Stomach smooth muscle (tissue), 2 donors: ENCODE measurements at regions not wholly inside any gene's neighbourhood (a gene's known extent, or its start where the extent isn't known, plus 50 kb on each side); places are given as distances from the start of the nearest gene placed in this dataset.

Source experiments
- H3K27ac ChIP-seq: one replicate; pipeline ENCODE4 v1.7.0; 2013; ENCODE audit warnings: mild to moderate bottlenecking, low read length, inconsistent platforms
- H3K27me3 ChIP-seq, 2 donors: one replicate each; pipeline ENCODE4 v1.7.0; 2013; ENCODE audit warnings: low read length in 2 of 2; ENCODE audit not compliant: insufficient read depth in 2 of 2, control insufficient read depth in 1 of 2
- H3K36me3 ChIP-seq, 2 donors: one replicate each; pipeline ENCODE4 v1.7.0; 2013; ENCODE audit warnings: low read length in 2 of 2; ENCODE audit not compliant: control insufficient read depth in 2 of 2, insufficient read depth in 2 of 2
- H3K4me1 ChIP-seq: one replicate; pipeline ENCODE4 v1.7.0; 2013; ENCODE audit warnings: low read length; ENCODE audit not compliant: control insufficient read depth, insufficient read depth
- H3K4me3 ChIP-seq, 2 donors: one replicate each; pipeline ENCODE4 v1.7.0; 2013; ENCODE audit warnings: low read length in 2 of 2
- H3K9ac ChIP-seq, 2 donors: one replicate each; pipeline ENCODE4 v1.7.0; 2013; ENCODE audit warnings: low read length in 2 of 2, mild to moderate bottlenecking in 1 of 2
- H3K9me3 ChIP-seq, 2 donors: one replicate each; pipeline ENCODE4 v1.7.0; 2013; ENCODE audit warnings: low read length in 2 of 2; ENCODE audit not compliant: control insufficient read depth in 2 of 2
- donor health status: healthy.
- donor health status: Pancreatic carcinoma.

- Histone ChIP-seq H3K27me3 (no peaks in the 10 kb centered on the region), H3K9ac (no peak overlapping the region), H3K9me3 (peaks cover 8 to 9% of the 10 kb centered on the region in 2 donors), H3K4me1 (no peaks in the 10 kb centered on the region), H3K27ac (no peak overlapping the region), H3K4me3 (no peak overlapping the region), H3K36me3 (no peaks in the 10 kb centered on the region)
Observed at GRCh38 chr14:96979611-96980074, 182.5 kb downstream of the VRK1 start.

- no peaks in the 10 kb centered on the region for H3K4me1 ChIP-seq
Observed at GRCh38 chr14:96980835-96981234, 183.7 kb downstream of the VRK1 start.

GRCh38 chr14:96986256-96987085, 189.3 kb downstream of the VRK1 start:
- Histone ChIP-seq H3K27me3 (no peaks in the 10 kb centered on the region), H3K36me3 (no peaks in the 10 kb centered on the region), H3K27ac (no peak overlapping the region), H3K4me1 (no peaks in the 10 kb centered on the region), H3K9me3 (peaks cover 3 to 8% of the 10 kb centered on the region in 2 donors), H3K9ac (no peak overlapping the region), H3K4me3 (no peak overlapping the region)

More at GRCh38 chr14:96980835-96981234, 183.7 kb downstream of the VRK1 start:
- no peaks in the 10 kb centered on the region for H3K36me3 ChIP-seq
- peaks cover 3 to 12% of the 10 kb centered on the region in 2 donors for H3K9me3 ChIP-seq
- H3K9ac ChIP-seq: no peak overlapping the region
- no peak overlapping the region for H3K27ac ChIP-seq
- no peaks in the 10 kb centered on the region for H3K27me3 ChIP-seq
- H3K4me3 ChIP-seq: no peak overlapping the region

GRCh38 chr14:96987086-96987474, 189.9 kb downstream of the VRK1 start:
- no peak overlapping the region for H3K27ac ChIP-seq
- H3K4me1 ChIP-seq: no peaks in the 10 kb centered on the region
- no peaks in the 10 kb centered on the region for H3K27me3 ChIP-seq
- H3K9me3 ChIP-seq: peaks cover 3 to 8% of the 10 kb centered on the region in 2 donors
- no peak overlapping the region for H3K9ac ChIP-seq
- H3K36me3 ChIP-seq: no peaks in the 10 kb centered on the region
- no peak overlapping the region for H3K4me3 ChIP-seq

- H3K27ac ChIP-seq: no peak overlapping the region
- peaks cover 3 to 8% of the 10 kb centered on the region in 2 donors for H3K9me3 ChIP-seq
- no peaks in the 10 kb centered on the region for H3K27me3 ChIP-seq
- H3K9ac ChIP-seq: no peak overlapping the region
- H3K4me3 ChIP-seq: no peak overlapping the region
- no peaks in the 10 kb centered on the region for H3K36me3 ChIP-seq
- H3K4me1 ChIP-seq: no peaks in the 10 kb centered on the region
Observed at GRCh38 chr14:96987771-96988170, 190.6 kb downstream of the VRK1 start.

- Histone ChIP-seq H3K4me3 (no peak overlapping the region), H3K9me3 (peaks cover 3 to 8% of the 10 kb centered on the region in 2 donors), H3K9ac (no peak overlapping the region), H3K27ac (no peak overlapping the region), H3K36me3 (no peaks in the 10 kb centered on the region), H3K4me1 (no peaks in the 10 kb centered on the region), H3K27me3 (peaks cover 0 to 2% of the 10 kb centered on the region in 2 donors)
Observed at GRCh38 chr14:96989306-96989705, 192.1 kb downstream of the VRK1 start.

GRCh38 chr14:96991226-96991625, 194.0 kb downstream of the VRK1 start:
- H3K4me1 ChIP-seq: no peaks in the 10 kb centered on the region
- H3K9me3 ChIP-seq: peaks cover 0 to 2% of the 10 kb centered on the region in 2 donors
- peaks cover 0 to 2% of the 10 kb centered on the region in 2 donors for H3K27me3 ChIP-seq
- H3K9ac ChIP-seq: no peak overlapping the region
- H3K36me3 ChIP-seq: no peaks in the 10 kb centered on the region
- H3K27ac ChIP-seq: no peak overlapping the region
- no peak overlapping the region for H3K4me3 ChIP-seq

- Histone ChIP-seq H3K9ac (no peak overlapping the region), H3K27ac (no peak overlapping the region), H3K27me3 (peaks cover 0 to 2% of the 10 kb centered on the region in 2 donors), H3K4me1 (no peaks in the 10 kb centered on the region), H3K4me3 (no peak overlapping the region), H3K36me3 (no peaks in the 10 kb centered on the region), H3K9me3 (peaks cover 0 to 2% of the 10 kb centered on the region in 2 donors)
Observed at GRCh38 chr14:96994999-96995398, 197.8 kb downstream of the VRK1 start.

GRCh38 chr14:96997269-96997668, 200.1 kb downstream of the VRK1 start:
- Histone ChIP-seq H3K27me3 (peaks cover 0 to 2% of the 10 kb centered on the region in 2 donors), H3K9me3 (no peaks in the 10 kb centered on the region), H3K4me3 (no peak overlapping the region), H3K36me3 (no peaks in the 10 kb centered on the region), H3K27ac (no peak overlapping the region), H3K9ac (no peak overlapping the region), H3K4me1 (no peaks in the 10 kb centered on the region)

GRCh38 chr14:96997996-96998395, 200.8 kb downstream of the VRK1 start:
- no peak overlapping the region for H3K4me3 ChIP-seq
- H3K4me1 ChIP-seq: no peaks in the 10 kb centered on the region
- H3K9me3 ChIP-seq: no peaks in the 10 kb centered on the region
- H3K36me3 ChIP-seq: no peaks in the 10 kb centered on the region
- H3K27me3 ChIP-seq: peaks cover 0 to 1% of the 10 kb centered on the region in 2 donors
- H3K9ac ChIP-seq: no peak overlapping the region
- no peak overlapping the region for H3K27ac ChIP-seq

- no peak overlapping the region for H3K27ac ChIP-seq
- H3K4me3 ChIP-seq: no peak overlapping the region
- H3K27me3 ChIP-seq: no peaks in the 10 kb centered on the region
- H3K4me1 ChIP-seq: no peaks in the 10 kb centered on the region
- H3K9ac ChIP-seq: no peak overlapping the region
- H3K9me3 ChIP-seq: no peaks in the 10 kb centered on the region
- H3K36me3 ChIP-seq: no peaks in the 10 kb centered on the region
Observed at GRCh38 chr14:96999654-97000155, 202.5 kb downstream of the VRK1 start.
